Neural cell (in vitro differentiated cells): ENCODE measurements at regions not wholly inside any gene's neighbourhood (a gene's known extent, or its start where the extent isn't known, plus 50 kb on each side); places are given as distances from the start of the nearest gene placed in this dataset.

ENCODE experiments used
- H2AFZ ChIP-seq: fragments of 200-600, 300-800 bp; sonication (generic), shearing (Covaris generic); 2 replicates; pipeline ENCODE4 v1.6.0; 2014; ENCODE audit warnings: low read depth, mild to moderate bottlenecking, antibody characterized with exemption, low read length, moderate library complexity
- H3F3A ChIP-seq: fragments of 200-600 bp; shearing (Covaris generic); 2 replicates; pipeline ENCODE4 v1.6.1; 2016; ENCODE audit warnings: mild to moderate bottlenecking, moderate library complexity, mixed read lengths, antibody characterized with exemption, low read length; ENCODE audit not compliant: insufficient read depth, poor library complexity, severe bottlenecking
- H3K27ac ChIP-seq: fragments of 200-600, 300-800 bp; sonication (generic), shearing (Covaris generic); 2 replicates; pipeline ENCODE4 v1.5.1; 2014; ENCODE audit warnings: mild to moderate bottlenecking, low read length, moderate library complexity
- H3K27me3 ChIP-seq: fragments of 300-800, 200-600 bp; sonication (generic), shearing (Covaris generic); 2 replicates; pipeline ENCODE4 v1.6.0; 2014; ENCODE audit warnings: mild to moderate bottlenecking, low read depth, low read length, moderate library complexity; ENCODE audit not compliant: insufficient read depth
- H3K36me3 ChIP-seq: fragments of 300-800, 200-600 bp; sonication (generic), shearing (Covaris generic); 2 replicates; pipeline ENCODE4 v1.5.1; 2014; ENCODE audit warnings: mild to moderate bottlenecking, antibody characterized with exemption, low read length, moderate library complexity; ENCODE audit not compliant: insufficient read depth
- H3K4me2 ChIP-seq: fragments of 300-800, 200-600 bp; sonication (generic), shearing (Covaris generic); 2 replicates; pipeline ENCODE4 v1.6.0; 2014; ENCODE audit warnings: mild to moderate bottlenecking, low read length
- H3K4me3 ChIP-seq: fragments of 300-800, 200-600 bp; sonication (generic), shearing (Covaris generic); 2 replicates; pipeline ENCODE4 v1.5.1; 2014; ENCODE audit warnings: mild to moderate bottlenecking, low read length, moderate library complexity
- H3K79me2 ChIP-seq: fragments of 200-600 bp; shearing (Covaris generic); replicated peaks from 2 replicates; pipeline ENCODE4 v1.6.0; 2014; ENCODE audit warnings: mild to moderate bottlenecking, low read length, moderate library complexity; ENCODE audit not compliant: insufficient read depth
- H3K9ac ChIP-seq: fragments of 300-800, 200-600 bp; sonication (generic), shearing (Covaris generic); 2 replicates; pipeline ENCODE4 v1.6.1; 2016; ENCODE audit warnings: mild to moderate bottlenecking, low read length, mixed read lengths
- H3K9me2 ChIP-seq: fragments of 200-600 bp; shearing (Covaris generic); 2 replicates; pipeline ENCODE4 v1.6.1; 2016; ENCODE audit warnings: mild to moderate bottlenecking, low read length, mixed read lengths; ENCODE audit not compliant: insufficient read depth
- H3K9me3 ChIP-seq: fragments of 200-600, 300-800 bp; sonication (generic), shearing (Covaris generic); 2 replicates; pipeline ENCODE4 v1.6.1; 2016; ENCODE audit warnings: mild to moderate bottlenecking, mixed run types, low read length, moderate library complexity, mixed read lengths
- H4K20me1 ChIP-seq: fragments of 200-600 bp; shearing (Covaris generic); 2 replicates; pipeline ENCODE4 v1.6.1; 2016; ENCODE audit warnings: mild to moderate bottlenecking, mixed run types; ENCODE audit not compliant: insufficient read depth
- EP300 ChIP-seq: fragments of 450-650 bp; conservative IDR thresholded peaks from 2 replicates; pipeline ENCODE4 v1.6.1; 2014; ENCODE audit warnings: antibody characterized with exemption, mild to moderate bottlenecking, moderate library complexity; ENCODE audit not compliant: poor library complexity, severe bottlenecking
- EZH2 ChIP-seq: fragments of 200-600, 300-800 bp; shearing (Covaris generic), sonication (generic); IDR thresholded peaks from 2 replicates; pipeline ENCODE4 v1.6.1; 2014; ENCODE audit warnings: antibody characterized with exemption, low read length, borderline replicate concordance, mild to moderate bottlenecking; ENCODE audit not compliant: insufficient read depth, poor library complexity, severe bottlenecking
- MXI1 ChIP-seq: fragments of 450-650 bp; conservative IDR thresholded peaks from 2 replicates; pipeline ENCODE4 v1.6.1; 2014; ENCODE audit warnings: antibody characterized with exemption, mild to moderate bottlenecking; ENCODE audit not compliant: poor library complexity, severe bottlenecking
- POLR2AphosphoS5 ChIP-seq: IDR thresholded peaks from 2 replicates; pipeline ENCODE4 v1.6.1; 2012
- RAD21 ChIP-seq: fragments of 450-650 bp; conservative IDR thresholded peaks from 2 replicates; pipeline ENCODE4 v1.6.1; 2014; ENCODE audit warnings: antibody characterized with exemption, mild to moderate bottlenecking, moderate library complexity
- SMC3 ChIP-seq: fragments of 450-650 bp; conservative IDR thresholded peaks from 2 replicates; pipeline ENCODE4 v1.6.1; 2014; ENCODE audit warnings: antibody characterized with exemption, mild to moderate bottlenecking, moderate library complexity; ENCODE audit not compliant: poor library complexity
- TF ChIP-seq, protein P1 (sequence below): fragments of 450-650 bp; IDR thresholded peaks from 2 replicates; pipeline ENCODE4 v1.5.1; 2014; ENCODE audit warnings: antibody characterized with exemption, mild to moderate bottlenecking, moderate library complexity; ENCODE audit not compliant: poor library complexity, severe bottlenecking
- TF ChIP-seq, protein P2 (sequence below): IDR thresholded peaks from 2 replicates; pipeline ENCODE4 v1.6.1; 2012; ENCODE audit warnings: borderline replicate concordance

DNA sequence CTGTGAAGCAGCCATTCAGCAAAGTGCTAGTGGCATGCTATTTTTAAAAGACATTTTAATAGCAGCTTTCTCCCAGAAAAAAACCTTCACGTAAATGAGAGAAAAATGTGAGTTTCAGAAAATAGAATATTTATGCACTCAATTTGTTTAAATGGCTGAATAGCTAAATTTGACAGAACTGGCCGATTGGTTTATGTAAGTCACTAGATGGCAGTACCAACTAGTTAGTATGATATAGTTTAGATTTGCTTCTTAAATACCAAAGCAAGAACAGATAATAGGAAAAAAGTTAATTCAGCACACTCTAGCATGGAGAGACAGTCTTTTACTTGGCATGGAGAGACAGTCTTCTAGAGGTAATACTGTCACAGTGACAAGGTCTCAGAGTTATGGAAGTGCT lies 250.1 kb downstream of the SNCA start:
- H4K20me1 ChIP-seq = no peaks in the 10 kb centered on the region
- peak overlapping the region; percentile 30 for H3K27ac ChIP-seq
- H3K79me2 ChIP-seq = no peaks in the 10 kb centered on the region
- peak overlapping the region; percentile 7 for H3K9ac ChIP-seq
- no peaks in the 10 kb centered on the region for H3K27me3 ChIP-seq
- no peak overlapping the region for H3K4me2 ChIP-seq
- no peaks in the 10 kb centered on the region for H3K36me3 ChIP-seq
- no peaks in the 10 kb centered on the region for H3K9me3 ChIP-seq
- no peaks in the 10 kb centered on the region for H3F3A ChIP-seq
- TF ChIP-seq, protein P1, sequence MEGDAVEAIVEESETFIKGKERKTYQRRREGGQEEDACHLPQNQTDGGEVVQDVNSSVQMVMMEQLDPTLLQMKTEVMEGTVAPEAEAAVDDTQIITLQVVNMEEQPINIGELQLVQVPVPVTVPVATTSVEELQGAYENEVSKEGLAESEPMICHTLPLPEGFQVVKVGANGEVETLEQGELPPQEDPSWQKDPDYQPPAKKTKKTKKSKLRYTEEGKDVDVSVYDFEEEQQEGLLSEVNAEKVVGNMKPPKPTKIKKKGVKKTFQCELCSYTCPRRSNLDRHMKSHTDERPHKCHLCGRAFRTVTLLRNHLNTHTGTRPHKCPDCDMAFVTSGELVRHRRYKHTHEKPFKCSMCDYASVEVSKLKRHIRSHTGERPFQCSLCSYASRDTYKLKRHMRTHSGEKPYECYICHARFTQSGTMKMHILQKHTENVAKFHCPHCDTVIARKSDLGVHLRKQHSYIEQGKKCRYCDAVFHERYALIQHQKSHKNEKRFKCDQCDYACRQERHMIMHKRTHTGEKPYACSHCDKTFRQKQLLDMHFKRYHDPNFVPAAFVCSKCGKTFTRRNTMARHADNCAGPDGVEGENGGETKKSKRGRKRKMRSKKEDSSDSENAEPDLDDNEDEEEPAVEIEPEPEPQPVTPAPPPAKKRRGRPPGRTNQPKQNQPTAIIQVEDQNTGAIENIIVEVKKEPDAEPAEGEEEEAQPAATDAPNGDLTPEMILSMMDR = peak; percentile 69
- TF ChIP-seq, protein P2, sequence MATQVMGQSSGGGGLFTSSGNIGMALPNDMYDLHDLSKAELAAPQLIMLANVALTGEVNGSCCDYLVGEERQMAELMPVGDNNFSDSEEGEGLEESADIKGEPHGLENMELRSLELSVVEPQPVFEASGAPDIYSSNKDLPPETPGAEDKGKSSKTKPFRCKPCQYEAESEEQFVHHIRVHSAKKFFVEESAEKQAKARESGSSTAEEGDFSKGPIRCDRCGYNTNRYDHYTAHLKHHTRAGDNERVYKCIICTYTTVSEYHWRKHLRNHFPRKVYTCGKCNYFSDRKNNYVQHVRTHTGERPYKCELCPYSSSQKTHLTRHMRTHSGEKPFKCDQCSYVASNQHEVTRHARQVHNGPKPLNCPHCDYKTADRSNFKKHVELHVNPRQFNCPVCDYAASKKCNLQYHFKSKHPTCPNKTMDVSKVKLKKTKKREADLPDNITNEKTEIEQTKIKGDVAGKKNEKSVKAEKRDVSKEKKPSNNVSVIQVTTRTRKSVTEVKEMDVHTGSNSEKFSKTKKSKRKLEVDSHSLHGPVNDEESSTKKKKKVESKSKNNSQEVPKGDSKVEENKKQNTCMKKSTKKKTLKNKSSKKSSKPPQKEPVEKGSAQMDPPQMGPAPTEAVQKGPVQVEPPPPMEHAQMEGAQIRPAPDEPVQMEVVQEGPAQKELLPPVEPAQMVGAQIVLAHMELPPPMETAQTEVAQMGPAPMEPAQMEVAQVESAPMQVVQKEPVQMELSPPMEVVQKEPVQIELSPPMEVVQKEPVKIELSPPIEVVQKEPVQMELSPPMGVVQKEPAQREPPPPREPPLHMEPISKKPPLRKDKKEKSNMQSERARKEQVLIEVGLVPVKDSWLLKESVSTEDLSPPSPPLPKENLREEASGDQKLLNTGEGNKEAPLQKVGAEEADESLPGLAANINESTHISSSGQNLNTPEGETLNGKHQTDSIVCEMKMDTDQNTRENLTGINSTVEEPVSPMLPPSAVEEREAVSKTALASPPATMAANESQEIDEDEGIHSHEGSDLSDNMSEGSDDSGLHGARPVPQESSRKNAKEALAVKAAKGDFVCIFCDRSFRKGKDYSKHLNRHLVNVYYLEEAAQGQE = no peak
- no peak for TF ChIP-seq EZH2
- TF ChIP-seq RAD21 = peak; percentile 67
- TF ChIP-seq MXI1 = no peak
- TF ChIP-seq POLR2AphosphoS5 = no peak
- peak; percentile 70 for TF ChIP-seq SMC3
- H3K4me3 ChIP-seq = peak overlapping the region; percentile 21
- H2AFZ ChIP-seq = no peak overlapping the region
- no peaks in the 10 kb centered on the region for H3K9me2 ChIP-seq

DNA sequence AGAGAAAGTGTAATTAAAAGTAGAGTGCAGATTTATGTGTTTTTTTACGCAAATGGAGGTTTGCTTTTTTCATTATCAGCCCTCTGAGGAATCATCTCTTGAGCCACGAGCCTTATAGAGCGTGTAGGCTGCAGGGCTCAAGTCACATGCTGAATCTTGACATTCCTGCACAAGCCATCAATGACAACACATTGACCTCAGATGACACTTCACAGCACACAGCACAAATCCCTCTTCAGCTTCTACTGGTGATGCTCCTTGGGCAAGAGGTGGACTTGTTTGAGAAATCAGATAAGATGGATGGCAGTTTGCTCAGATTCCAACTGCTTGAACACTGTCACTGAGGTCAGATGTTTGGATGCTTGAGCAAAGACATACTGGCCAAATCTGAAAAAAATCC lies 250.6 kb downstream of the SNCA start:
- peak overlapping the region; percentile 30 for H3K27ac ChIP-seq
- no peaks in the 10 kb centered on the region for H3K9me3 ChIP-seq
- H3K4me2 ChIP-seq = no peak overlapping the region
- peak overlapping the region; percentile 21 for H3K4me3 ChIP-seq
- H3K9me2 ChIP-seq = no peaks in the 10 kb centered on the region
- TF ChIP-seq EP300 (peak; percentile 12), SMC3 (no peak)
- H3K27me3 ChIP-seq = no peaks in the 10 kb centered on the region
- no peaks in the 10 kb centered on the region for H3F3A ChIP-seq
- no peaks in the 10 kb centered on the region for H3K79me2 ChIP-seq
- H4K20me1 ChIP-seq = no peaks in the 10 kb centered on the region
- H3K36me3 ChIP-seq = no peaks in the 10 kb centered on the region
- H2AFZ ChIP-seq = no peak overlapping the region
- peak overlapping the region; percentile 7 for H3K9ac ChIP-seq
